ELF-1 (cell line): ENCODE measurements at regions not wholly inside any gene's neighbourhood (a gene's known extent, or its start where the extent isn't known, plus 50 kb on each side); places are given as distances from the start of the nearest gene placed in this dataset.
"Not testable (repeated sequence)": the region's sequence is repeated elsewhere in the genome, so short reads cannot be mapped to it uniquely, and the experiment has no call there.

ENCODE experiments used
- DNase-seq: peaks from one replicate; pipeline ENCODE4 v3.0.0-alpha.2; 2016; ENCODE audit warnings: low read depth, low spot score

DNA sequence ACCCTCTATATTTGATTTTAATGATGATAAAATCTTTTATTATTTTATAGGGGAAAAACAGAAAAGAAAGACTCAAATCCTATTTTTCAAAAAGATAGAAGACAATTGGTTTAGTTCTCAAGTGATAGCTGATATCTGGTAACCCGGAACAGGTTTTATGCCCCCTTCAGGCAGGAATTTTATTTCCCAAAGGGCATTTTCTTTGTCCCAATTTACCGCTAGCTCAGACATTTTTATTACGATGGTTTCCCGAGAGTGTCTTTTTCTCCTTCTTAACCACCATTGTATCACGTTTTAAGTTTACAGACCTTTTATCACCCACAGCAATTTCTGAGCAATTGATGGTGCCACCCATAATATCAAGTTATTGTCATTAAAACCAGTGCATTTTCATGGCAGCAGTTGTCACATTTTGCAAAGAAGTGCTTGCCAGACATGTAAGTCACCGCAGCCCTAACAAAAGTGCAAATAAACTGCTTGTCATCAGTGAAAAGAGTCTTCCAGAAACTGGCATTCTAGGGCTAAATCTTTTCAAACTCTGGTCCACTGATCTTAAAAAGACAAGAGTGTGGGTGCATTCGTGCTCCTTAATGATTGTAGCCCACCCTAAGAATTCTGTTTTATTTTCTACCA, 204.8 kb upstream of the VCX start:
- DNase-seq, result no peak

- no peak for DNase-seq
Measured at GRCh38 chrX:7637066-7637465, 205.9 kb upstream of the VCX start.

- DNase-seq, result no peak
Measured at GRCh38 chrX:7635604-7636003, 207.4 kb upstream of the VCX start.

DNA sequence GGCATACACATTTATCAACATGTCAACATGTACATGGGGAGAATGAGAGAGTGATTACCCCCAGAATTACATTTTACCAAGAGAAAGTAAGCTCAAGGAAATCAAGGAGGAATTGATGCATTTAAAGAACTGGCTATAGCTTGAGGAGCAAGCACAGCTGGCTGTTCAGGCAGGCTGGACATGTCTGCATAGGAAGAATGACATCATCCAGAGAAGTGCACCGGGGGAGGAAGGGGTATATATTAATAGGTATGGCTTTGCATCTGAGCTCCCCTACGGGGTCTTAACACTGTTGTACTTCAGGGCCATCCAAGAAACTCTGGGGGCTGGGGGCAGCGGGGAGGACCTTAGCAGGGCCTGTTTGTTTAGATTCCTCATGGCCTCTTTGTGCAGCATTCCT, 222.4 kb upstream of the VCX start:
- DNase-seq, result peak; percentile 20

DNA sequence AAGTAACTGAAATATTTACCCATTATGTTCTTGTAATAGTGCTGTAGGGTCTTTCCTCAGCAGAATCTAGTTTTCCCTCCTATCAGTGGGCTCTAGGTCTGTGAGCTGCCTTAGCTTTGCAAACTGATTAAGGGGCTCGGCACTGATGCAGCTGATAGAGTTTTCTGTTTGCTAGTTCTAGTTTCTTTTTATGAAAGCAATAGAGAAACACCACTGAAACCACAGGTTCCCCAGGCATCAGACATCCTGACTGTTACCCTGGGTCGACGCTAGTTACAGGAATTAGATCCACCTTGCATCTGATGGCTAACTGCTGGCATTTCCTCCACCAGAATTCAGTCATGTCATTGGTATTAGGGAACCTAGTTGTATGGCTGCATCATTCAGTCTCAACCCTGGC, 225.0 kb upstream of the VCX start:
- no peak for DNase-seq

DNA sequence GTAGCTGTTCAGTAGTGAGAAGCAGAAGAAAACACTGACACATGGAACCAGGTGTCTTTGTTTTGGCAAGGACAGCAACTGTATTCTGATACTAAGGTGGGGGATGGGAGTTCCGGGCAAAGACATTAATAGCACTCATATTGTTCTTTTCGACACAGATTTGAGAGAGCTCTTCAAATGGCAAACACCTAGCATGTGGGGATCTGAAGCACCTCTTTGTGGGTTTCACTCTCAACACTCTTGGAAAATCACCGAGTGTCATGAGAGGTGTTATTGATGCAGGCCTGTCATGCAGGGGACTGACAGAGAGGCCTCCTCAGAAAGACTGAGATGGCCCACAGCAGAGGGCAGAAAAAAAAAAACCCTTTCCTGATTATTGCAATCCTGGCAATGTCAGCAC, 228.4 kb upstream of the VCX start:
- no peak for DNase-seq

GRCh38 chrX:7608625-7609024, 234.3 kb upstream of the VCX start:
- DNase-seq, result not testable (repeated sequence)

DNA sequence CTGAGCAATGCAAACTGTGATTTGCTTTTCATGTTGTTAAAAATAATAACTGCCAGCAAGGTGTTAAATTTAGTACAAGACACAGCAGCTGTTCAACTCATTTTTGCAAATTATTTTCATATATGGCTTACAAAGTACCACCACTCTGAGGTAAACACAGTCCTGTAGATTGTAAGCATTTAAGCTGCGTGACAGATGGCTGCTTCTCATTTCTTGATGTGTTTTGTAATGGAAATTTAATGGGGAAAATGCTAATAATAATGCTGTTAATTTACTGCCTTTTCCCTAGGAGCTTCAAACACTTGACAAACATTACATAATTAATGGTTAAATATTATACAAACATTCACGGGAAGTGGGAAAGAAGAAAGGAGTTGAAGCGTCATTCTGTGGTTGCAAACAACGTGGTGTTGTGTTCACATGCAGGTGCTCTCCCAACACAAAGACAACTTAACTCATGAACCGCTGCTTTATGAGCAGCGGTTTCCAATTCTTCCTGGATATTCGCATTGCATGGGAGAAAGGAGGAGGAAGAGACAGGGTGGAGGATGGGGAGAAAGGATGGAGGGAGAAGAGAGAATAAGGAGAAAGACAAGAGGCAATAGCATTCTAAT, 236.8 kb upstream of the VCX start:
- no peak for DNase-seq

DNA sequence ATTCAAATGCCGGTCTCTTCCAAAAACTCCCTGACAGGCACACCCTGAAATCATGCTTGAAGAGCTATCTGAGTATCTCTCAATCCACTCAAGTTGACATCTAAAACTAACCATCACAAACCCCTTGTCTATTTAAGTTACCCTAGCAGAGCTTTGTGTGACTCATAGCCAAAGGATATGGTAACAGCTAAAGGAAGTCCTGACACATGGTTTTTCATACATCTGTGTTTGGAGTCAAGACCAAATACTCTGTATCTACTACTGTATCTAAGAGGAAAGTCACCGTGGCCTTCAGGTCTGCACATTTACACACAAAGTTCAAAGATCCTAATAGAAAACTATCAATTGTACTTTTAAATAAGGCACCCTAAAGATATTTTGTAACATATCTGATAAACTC, 239.6 kb upstream of the VCX start:
- no peak for DNase-seq

- no peak for DNase-seq
Measured at GRCh38 chrX:7596822-7597221, 246.1 kb upstream of the VCX start.

GRCh38 chrX:7593370-7593769, 249.6 kb upstream of the VCX start:
- peak; percentile 36 for DNase-seq

GRCh38 chrX:7586126-7586525, 256.8 kb upstream of the VCX start:
- DNase-seq, result no peak

GRCh38 chrX:7582191-7582590, 260.8 kb upstream of the VCX start:
- no peak for DNase-seq

GRCh38 chrX:7580127-7580526, 262.8 kb upstream of the VCX start:
- DNase-seq, result no peak

DNA sequence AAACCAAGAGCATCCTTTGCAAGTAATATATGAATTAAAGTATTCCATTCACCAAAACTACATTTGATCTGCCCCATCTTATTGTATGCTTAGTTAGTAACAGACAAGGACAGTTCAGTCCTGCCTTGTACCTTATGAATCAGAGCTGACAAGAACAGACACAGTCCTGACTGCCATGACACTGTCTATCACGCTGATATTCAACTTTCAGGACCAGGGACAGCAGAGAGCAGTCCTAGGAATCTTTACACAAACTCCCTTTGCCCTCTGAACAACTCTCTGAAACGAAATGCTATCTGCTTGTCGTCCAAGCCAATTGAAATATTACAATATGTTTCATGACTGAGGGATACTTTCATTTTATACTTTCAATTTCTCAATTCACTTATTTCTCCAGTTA, 268.6 kb upstream of the VCX start:
- DNase-seq, result peak; percentile 5

DNA sequence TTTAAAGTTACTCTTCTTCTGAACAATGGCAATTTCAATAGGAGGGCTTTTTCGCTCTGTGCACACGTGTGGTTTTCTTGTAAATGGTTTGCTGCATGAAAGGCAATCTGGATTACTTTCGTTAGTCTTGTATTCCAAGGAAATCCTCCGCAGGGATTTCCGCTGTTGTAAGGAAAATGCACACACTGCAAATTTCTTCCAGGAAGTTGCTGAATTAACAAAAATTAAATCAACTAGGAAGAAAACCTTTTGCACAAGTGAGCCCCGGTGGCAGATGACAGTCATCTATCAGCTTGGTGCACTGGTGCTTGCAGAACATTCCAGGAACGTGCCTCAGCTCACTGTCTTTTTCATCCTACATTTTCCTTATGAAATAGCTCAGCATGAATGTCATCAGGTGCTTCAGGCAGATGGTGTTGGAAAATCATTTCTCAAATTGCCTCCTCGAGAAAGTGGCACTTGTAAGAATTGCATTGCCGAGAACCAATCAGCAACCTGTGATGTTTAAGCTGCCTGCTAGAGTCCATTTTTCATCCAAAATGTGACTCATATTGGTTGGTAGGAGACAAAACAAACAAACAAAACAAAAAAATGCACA, 272.4 kb upstream of the VCX start:
- DNase-seq, result no peak

- no peak for DNase-seq
Measured at GRCh38 chrX:7568597-7568996, 274.4 kb upstream of the VCX start.

GRCh38 chrX:7568130-7568529, 274.8 kb upstream of the VCX start:
- DNase-seq, result no peak

GRCh38 chrX:7552760-7553159, 290.2 kb upstream of the VCX start:
- DNase-seq, result no peak

DNA sequence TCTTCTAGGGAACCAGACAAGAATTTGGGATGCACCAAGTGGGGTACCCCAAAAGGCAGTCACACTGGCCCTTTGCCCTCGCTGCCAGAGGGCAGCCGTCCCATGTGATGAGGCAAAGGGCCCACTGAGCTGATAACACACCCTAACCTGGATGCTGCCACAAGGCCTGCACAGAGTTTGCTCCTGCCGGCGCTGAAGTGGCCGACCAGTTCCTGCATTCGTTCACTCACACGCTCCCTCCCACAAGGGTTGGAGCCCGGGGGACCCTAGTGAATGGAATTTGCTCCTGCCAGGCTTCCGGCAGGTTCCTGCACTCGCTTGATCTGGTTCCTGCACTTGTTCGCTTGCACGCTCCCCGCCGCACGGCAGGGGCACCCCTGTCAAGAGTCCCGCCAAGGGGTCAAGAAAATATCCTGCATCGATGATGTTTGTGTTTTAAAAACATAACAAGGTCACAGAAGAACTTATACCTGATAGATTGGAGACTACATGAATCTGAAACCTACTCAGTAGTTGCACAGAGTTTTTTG, 296.4 kb upstream of the VCX start:
- no peak for DNase-seq

DNA sequence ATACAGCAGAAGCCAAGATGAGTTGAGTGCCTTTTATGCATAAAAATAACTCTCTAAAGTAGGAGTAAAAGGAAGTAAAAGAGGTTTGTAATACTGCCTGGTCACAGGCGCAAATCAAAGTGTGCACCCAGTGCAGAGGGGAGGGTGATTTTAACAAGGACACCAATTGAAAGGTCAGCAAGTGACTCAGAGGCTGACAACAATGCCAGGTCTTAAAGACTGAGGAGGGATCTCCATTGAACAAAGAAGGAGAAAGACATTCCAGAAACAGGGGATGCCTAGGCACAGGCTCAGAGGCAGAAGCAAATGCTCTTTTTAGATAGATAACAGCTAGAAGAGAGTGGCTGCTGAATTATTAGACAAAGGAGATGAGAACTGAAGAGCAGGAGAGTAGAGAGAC, 297.4 kb upstream of the VCX start:
- no peak for DNase-seq

GRCh38 chrX:7542587-7543380, 300.2 kb upstream of the VCX start:
- DNase-seq, result no peak
